Prostate gland (tissue), 2 donors: ENCODE measurements at regions not wholly inside any gene's neighbourhood (a gene's known extent, or its start where the extent isn't known, plus 50 kb on each side); places are given as distances from the start of the nearest gene placed in this dataset.

Experiments
- CTCF ChIP-seq, 4 experiments: fragments of 200-600 bp in 2 of 4; fragments of 450-650 bp in 2 of 4; sonication (generic) in 2 of 4; IDR thresholded peaks; 1 replicate in 3 of 4; 2 replicates in 1 of 4; pipeline ENCODE4 v1.5.1; 2016 to 2019; ENCODE audit warnings: antibody characterized with exemption in 4 of 4, mild to moderate bottlenecking in 2 of 4, moderate library complexity in 2 of 4
- POLR2A ChIP-seq: fragments of 450-650 bp; IDR thresholded peaks from one replicate; pipeline ENCODE4 v1.6.1; 2016; ENCODE audit warnings: antibody characterized with exemption, mild to moderate bottlenecking

- TF ChIP-seq CTCF (IDR thresholded peaks at IDR 0.05) = no peak
- TF ChIP-seq POLR2A = no peak
Measured at GRCh38 chr5:25540628-25541027, 895.9 kb upstream of the CDH10 start.
